HG03159 (cell line): ENCODE measurements at regions not wholly inside any gene's neighbourhood (a gene's known extent, or its start where the extent isn't known, plus 50 kb on each side); places are given as distances from the start of the nearest gene placed in this dataset.
"Not testable (repeated sequence)": the region's sequence is repeated elsewhere in the genome, so short reads cannot be mapped to it uniquely, and the experiment has no call there.

Experiments used
- ATAC-seq: cut with Tn5 transposase; IDR thresholded peaks from one replicate; pipeline ENCODE4 v1.9.1; 2021; ENCODE audit warnings: mild to moderate bottlenecking, moderate library complexity; ENCODE audit not compliant: unreplicated experiment

GRCh38 chr13:50256536-50257321, 241.5 kb downstream of the KCNRG start:
- ATAC-seq = not testable (repeated sequence)

GRCh38 chr13:50257646-50258045, 242.4 kb downstream of the KCNRG start:
- ATAC-seq = no peak

- no peak for ATAC-seq
These were observed 246.1 kb downstream of the KCNRG start for GRCh38 chr13:50261130-50261901.

DNA sequence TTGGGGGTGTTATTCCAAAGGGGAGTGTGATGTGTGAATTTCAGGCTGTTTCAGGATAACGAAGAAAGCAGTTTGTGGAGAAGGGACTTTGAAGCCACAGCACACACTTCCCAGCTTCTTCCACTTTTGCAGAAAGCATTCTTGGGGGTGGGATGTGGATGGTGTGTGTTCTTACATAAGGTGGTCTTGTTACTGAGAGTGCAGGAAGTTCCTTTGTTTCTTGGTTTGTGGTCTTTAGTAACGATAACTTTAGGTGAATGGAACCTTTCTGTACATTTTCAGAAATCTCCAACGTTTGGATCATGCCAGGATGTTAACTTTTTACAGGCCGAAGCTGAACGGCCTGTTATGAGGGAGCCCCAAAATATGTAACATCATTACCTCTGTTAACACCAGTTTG, 251.8 kb downstream of the KCNRG start:
- ATAC-seq = no peak

DNA sequence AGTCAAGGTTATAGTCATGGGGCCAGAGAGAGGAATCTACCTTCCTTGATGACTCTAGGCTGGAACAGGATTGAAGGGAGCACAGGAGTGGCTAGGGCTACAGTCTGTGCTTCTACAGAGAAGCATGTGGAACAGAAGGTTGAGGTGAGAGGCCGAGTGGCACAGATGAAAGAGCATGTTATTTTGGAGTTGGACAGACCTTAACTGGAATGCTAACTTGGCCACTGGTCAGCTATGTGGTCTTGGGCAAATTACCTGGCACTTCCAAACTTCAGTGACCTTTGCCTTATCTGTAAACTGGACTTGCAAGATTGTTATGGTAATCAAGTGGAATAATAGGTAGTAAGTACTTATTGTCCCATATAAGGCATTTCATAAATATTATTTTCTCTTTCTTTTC, 252.7 kb downstream of the KCNRG start:
- ATAC-seq = no peak

GRCh38 chr13:50268500-50268899, 253.3 kb downstream of the KCNRG start:
- no peak for ATAC-seq

DNA sequence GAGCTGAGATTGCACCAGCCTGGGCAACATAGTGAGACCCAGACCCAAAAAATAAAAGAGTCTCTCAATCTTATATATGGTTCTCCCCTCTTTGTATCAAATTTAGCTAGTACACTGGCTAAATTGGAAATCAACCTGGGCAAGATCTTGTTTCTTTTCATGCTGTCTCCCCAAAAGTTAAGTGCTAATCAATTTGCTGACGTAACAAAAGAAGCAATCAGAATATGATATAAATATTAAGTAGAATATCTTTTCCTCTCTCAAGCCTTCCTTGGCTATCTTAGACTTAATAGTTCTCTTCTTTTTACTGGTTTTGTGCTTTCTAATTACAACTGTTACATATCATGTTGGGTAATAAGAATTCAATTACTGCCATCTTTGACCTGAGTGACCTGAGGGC, 258.9 kb downstream of the KCNRG start:
- ATAC-seq = no peak

DNA sequence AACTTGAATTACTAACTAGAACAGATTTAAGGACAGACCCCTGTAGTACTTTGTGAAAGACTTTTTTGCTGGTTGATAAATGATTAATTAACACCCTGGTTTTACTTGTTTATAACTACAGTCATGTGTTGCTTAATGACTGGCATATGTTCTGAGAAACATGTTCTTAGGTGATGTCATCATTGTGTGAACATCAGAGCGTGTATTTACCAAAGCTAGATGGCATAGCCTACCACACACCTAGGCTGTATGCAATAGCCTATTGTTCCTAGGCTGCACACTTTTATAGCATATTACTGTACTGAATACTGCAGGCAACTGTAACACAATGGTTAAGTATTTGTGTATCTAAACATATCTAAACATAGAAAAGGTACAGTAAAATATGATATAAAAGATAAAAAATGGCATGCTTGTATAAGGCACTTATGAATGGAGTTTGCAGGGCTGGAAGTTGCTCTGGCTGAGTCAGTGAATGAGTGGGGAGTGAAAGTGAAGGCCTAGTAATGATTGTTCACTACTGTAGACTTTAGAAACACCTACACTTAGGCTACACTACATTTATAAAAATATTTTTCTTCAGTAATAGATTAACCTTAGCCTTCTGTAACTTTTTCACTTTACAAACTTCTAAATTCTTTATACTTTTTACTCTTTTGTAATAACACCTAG, 260.3 kb downstream of the KCNRG start:
- ATAC-seq = no peak

GRCh38 chr13:50276550-50276949, 261.3 kb downstream of the KCNRG start:
- no peak for ATAC-seq

- no peak for ATAC-seq
These were observed 261.9 kb downstream of the KCNRG start for GRCh38 chr13:50277127-50277526.

DNA sequence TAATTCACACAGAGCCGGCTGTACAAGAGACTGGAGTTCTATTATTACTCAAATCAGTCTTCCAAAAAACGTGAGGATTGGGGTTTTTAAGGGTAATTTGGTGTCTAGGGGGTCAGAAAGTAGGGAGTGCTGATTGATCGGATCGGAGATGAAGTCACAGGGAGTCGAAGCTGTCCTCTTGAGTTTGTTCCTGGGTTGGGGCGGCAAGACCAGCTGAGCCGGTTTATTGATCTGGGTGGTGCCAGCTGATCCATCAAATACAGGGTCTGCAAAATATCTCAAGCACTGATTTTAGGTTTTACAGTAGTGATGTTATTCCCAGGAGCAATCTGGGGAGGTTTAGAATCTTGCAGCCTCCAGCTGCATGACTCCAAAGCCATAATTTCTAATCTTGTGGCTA, 262.7 kb downstream of the KCNRG start:
- no peak for ATAC-seq

DNA sequence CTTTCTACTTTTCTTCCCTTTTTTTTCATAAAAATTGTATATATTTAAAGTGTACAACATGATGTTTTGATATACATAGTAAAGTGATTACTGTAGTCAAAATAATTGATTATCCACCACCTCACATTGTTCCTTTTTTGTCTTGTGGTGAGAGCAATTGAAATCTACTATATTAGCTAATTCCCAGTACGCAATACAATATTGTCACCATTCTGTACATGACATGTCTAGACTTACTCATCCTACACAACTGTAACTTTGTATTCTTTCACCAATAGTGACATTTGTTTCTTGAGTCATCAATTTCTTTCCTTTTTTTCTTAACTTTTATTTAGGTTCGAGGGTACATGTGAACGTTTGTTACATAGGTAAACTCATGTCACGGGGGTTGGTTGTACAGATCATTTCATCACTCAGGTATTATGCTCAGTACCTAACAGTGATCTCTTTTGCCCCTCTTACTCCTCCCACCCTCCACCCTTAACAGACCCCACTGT, 265.2 kb downstream of the KCNRG start:
- ATAC-seq = no peak

GRCh38 chr13:50282016-50282415, 266.8 kb downstream of the KCNRG start:
- ATAC-seq = no peak

DNA sequence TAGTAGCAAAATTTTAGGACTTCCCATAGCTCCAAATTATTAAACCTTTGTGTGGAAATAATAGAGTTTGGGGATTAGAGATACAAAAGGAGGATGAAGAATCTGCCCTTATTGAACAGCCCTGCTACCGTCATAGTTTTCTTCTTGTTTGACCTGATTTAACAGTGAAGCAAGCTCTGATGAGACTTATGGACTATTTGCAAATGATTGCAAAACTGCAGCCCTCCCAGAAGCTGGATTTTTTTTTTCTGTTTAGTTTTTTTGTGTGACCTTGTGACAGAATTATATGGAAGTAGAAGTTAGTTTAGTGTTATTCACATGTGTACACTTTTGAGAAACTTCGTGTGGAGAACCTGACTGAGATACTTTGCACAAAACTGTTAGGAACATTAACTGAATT, 267.8 kb downstream of the KCNRG start:
- ATAC-seq = no peak

DNA sequence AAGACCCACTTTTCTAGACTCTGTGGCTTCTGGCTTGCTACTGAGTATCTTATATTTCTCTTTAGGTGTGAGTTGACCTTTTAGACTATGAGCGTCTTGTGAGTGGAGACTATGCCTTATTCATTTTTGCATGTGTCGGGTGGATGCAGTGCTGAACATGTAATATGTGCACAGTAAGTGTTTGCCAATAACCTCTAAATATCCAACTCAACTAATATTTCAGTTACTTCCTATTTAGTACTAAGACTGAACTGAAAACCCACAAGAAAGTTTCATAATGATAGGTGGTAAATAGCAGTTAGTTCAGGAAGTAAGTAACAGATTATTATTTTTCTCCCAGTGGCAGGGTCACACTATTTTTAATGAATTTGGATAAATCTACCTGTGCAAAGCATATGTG, 269.3 kb downstream of the KCNRG start:
- ATAC-seq = peak; percentile 82

DNA sequence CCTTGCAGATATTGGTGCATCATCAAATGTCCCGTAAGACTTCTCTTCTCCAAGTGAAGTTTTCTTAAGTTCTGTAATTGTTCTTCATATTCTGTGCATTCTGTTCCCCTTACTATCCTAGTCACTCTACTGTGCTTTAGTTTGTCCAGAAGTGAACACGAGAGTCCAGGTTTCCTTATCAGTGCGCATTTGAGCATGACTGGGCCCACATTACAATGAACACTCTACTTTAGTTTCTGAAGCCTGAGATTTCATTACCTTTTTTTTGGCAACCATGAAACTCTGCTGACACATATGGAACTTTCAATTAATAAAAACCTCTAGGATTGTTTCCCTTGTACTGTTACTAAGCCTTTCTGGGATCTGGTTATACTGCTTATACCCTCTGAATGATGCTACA, 270.0 kb downstream of the KCNRG start:
- ATAC-seq = no peak

GRCh38 chr13:50286324-50286723, 271.1 kb downstream of the KCNRG start:
- no peak for ATAC-seq

DNA sequence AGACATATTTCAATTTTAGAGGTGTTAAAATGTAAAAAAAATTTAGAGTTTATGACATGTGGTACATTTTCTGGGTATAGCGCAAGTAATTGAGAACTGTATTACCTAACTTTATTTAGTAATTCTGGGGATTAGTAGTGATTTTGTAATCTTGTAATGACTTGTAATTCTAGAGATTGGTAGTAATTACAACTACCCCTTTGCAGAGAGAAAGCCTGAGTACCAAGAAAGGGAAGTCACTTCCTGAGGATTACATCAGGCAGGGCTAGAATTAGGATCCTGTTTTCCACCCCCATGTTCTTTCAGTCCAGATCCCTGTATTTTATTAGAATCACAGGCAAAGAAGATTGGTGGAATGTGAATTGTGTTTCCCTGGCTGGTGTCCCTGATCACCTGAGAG, 274.9 kb downstream of the KCNRG start:
- ATAC-seq = no peak

DNA sequence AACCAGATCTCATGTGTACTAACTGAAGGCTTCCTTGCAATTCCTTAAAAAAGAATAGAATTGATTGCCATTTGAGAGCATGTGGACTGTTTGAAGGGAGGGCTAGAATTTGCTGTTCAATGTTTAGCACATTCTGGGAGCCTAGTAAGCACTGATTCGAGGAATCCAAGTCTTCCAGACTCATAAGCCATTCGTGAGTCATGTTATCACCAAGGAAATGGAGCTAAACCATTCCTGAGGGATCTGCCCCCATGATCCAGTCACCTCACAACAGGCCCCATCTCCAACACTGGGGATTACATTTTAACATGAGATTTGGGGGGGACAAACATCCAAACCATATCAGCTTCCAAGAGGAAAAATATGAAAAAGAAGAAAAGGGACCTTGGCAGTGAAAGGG, 276.4 kb downstream of the KCNRG start:
- ATAC-seq = no peak

DNA sequence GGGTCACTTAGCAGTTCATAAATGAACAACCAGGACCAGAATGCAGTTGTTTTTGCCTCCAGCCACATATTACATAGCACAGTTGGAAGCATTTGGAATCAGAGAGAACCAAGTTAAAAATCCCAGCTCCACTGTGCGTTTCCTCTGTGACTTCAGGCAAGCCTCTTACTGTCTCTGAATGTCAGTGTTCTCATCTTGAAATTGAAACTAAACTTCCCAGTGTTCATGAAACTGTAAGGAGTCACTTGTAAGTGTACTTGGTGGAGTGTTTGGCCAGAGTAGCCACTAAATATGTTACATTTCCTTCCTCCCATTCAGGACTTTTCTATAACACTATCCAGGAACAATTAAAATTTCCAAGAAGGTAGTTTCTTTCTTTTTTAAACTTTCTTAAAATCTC, 276.8 kb downstream of the KCNRG start:
- ATAC-seq = no peak

- not testable (repeated sequence) for ATAC-seq
These were observed 279.2 kb downstream of the KCNRG start for GRCh38 chr13:50294425-50294824.
